Skeletal muscle cell (primary cell): ENCODE measurements at regions not wholly inside any gene's neighbourhood (a gene's known extent, or its start where the extent isn't known, plus 50 kb on each side); places are given as distances from the start of the nearest gene placed in this dataset.
A peak's percentile ranks its signal among the peaks of the same experiment; 100 is the strongest.
"Not testable (repeated sequence)": the region's sequence is repeated elsewhere in the genome, so short reads cannot be mapped to it uniquely, and the experiment has no call there.

ENCODE experiments used
- DNase-seq: peaks from one replicate; pipeline ENCODE4 v3.0.0-alpha.2; 2010; ENCODE audit warnings: low read depth
- H3K4me3 ChIP-seq: 2 replicates; pipeline ENCODE4 v1.5.1; 2011; ENCODE audit warnings: low read depth, mild to moderate bottlenecking, control low read depth, low read length, moderate library complexity

- not testable (repeated sequence) for H3K4me3 ChIP-seq, DNase-seq
Measured at GRCh38 chr3:40949347-40949746, 250.0 kb upstream of the CTNNB1 start.

- DNase-seq, result peak; percentile 27
- no peak overlapping the region for H3K4me3 ChIP-seq
Measured at GRCh38 chr3:40951636-40952035, 247.7 kb upstream of the CTNNB1 start.

GRCh38 chr3:40961104-40961857, 238.0 kb upstream of the CTNNB1 start:
- DNase-seq, result no peak
- no peak overlapping the region for H3K4me3 ChIP-seq

GRCh38 chr3:40962721-40963120, 236.6 kb upstream of the CTNNB1 start:
- DNase-seq, result no peak
- H3K4me3 ChIP-seq, result no peak overlapping the region

GRCh38 chr3:40968666-40969065, 230.6 kb upstream of the CTNNB1 start:
- no peak overlapping the region for H3K4me3 ChIP-seq
- no peak for DNase-seq

GRCh38 chr3:40969341-40969740, 230.0 kb upstream of the CTNNB1 start:
- no peak overlapping the region for H3K4me3 ChIP-seq
- no peak for DNase-seq

GRCh38 chr3:40969756-40970466, 229.4 kb upstream of the CTNNB1 start:
- no peak for DNase-seq

GRCh38 chr3:40971191-40972168, 227.8 kb upstream of the CTNNB1 start:
- H3K4me3 ChIP-seq, result no peak overlapping the region
- peak; percentile 97 for DNase-seq

More at GRCh38 chr3:40969756-40970466, 229.4 kb upstream of the CTNNB1 start:
- no peak overlapping the region for H3K4me3 ChIP-seq

GRCh38 chr3:40972350-40972749, 227.0 kb upstream of the CTNNB1 start:
- DNase-seq, result no peak
- H3K4me3 ChIP-seq, result no peak overlapping the region

GRCh38 chr3:40973141-40973540, 226.2 kb upstream of the CTNNB1 start:
- H3K4me3 ChIP-seq, result no peak overlapping the region
- DNase-seq, result no peak

- no peak for DNase-seq
- H3K4me3 ChIP-seq, result no peak overlapping the region
Measured at GRCh38 chr3:40975711-40976121, 223.6 kb upstream of the CTNNB1 start.

- no peak overlapping the region for H3K4me3 ChIP-seq
- DNase-seq, result no peak
Measured at GRCh38 chr3:40976241-40976640, 223.1 kb upstream of the CTNNB1 start.

- DNase-seq, result no peak
Measured at GRCh38 chr3:40978442-40978841, 220.9 kb upstream of the CTNNB1 start.

GRCh38 chr3:40979962-40980361, 219.3 kb upstream of the CTNNB1 start:
- DNase-seq, result no peak
- H3K4me3 ChIP-seq, result no peak overlapping the region

More at GRCh38 chr3:40978442-40978841, 220.9 kb upstream of the CTNNB1 start:
- H3K4me3 ChIP-seq, result no peak overlapping the region

GRCh38 chr3:40980467-40980866, 218.8 kb upstream of the CTNNB1 start:
- no peak overlapping the region for H3K4me3 ChIP-seq
- DNase-seq, result no peak

GRCh38 chr3:40985195-40985594, 214.1 kb upstream of the CTNNB1 start:
- H3K4me3 ChIP-seq, result no peak overlapping the region
- no peak for DNase-seq

- no peak for DNase-seq
- H3K4me3 ChIP-seq, result no peak overlapping the region
Measured at GRCh38 chr3:40988468-40988867, 210.8 kb upstream of the CTNNB1 start.

GRCh38 chr3:40989141-40990061, 209.9 kb upstream of the CTNNB1 start:
- no peak overlapping the region for H3K4me3 ChIP-seq
- DNase-seq, result no peak

- H3K4me3 ChIP-seq, result no peak overlapping the region
- DNase-seq, result no peak
Measured at GRCh38 chr3:40990062-40990456, 209.2 kb upstream of the CTNNB1 start.
